ENCODE measurements at regions not wholly inside any gene's neighbourhood (a gene's known extent, or its start where the extent isn't known, plus 50 kb on each side); places are given as distances from the start of the nearest gene placed in this dataset.
A peak's percentile ranks its signal among the peaks of the same experiment; 100 is the strongest.

DNA sequence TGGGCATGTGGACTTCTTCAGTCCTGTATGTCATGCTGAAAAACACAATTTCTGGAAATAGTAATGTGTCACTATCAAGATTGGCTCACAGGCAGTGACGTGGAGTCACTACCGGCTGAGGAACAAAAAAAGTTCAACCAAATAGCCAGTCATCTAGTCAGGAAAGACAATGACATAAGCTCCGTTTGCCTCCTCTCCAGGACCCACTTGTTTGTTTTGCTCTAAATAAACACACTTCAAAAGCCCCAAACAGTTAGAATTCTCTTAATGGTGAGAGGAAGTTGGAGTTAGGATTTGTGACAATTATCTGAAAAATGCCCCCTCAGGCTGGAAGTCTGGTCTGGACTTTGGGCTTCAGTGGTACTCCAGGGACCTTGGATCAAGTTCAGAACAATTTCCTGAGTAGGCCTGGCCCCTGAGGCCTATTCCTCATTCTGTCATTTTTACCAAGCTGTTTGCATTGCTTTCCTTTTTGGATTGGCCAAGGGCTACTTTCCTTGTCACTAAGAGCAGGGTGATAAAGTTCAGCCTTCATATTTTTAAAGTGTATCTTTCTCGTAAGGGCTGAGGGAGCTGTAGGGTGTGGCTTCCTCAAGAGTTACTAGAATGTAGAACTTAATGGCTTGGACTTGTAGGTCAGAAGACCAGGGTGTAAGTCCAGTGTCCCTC lies 98.9 kb downstream of the EOMES start (continued):
- TF ChIP-seq, protein P1, sequence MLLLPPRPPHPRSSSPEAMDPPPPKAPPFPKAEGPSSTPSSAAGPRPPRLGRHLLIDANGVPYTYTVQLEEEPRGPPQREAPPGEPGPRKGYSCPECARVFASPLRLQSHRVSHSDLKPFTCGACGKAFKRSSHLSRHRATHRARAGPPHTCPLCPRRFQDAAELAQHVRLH (CRISPR knock-in tag; IDR thresholded peaks at IDR 0.05; ENCODE audit: borderline replicate concordance, low read depth), result peak; percentile 30; the same call in 1 of the 2 replicates
- TF ChIP-seq SMARCE1 (IDR thresholded peaks at IDR 0.05; ENCODE audit: borderline replicate concordance) (no peak), ZFP1 (CRISPR knock-in tag; IDR thresholded peaks at IDR 0.05) (0 out of 2 replicates have a peak, but pooled peaks have one; percentile 55), CBX5 (CRISPR knock-in tag; IDR thresholded peaks at IDR 0.05; ENCODE audit: borderline replicate concordance) (peak; percentile 43; the same call in 1 of the 2 replicates), ARHGAP35 (CRISPR knock-in tag; IDR thresholded peaks at IDR 0.05; ENCODE audit: borderline replicate concordance) (no peak), NFYB (CRISPR knock-in tag; IDR thresholded peaks at IDR 0.05) (0 out of 2 replicates have a peak, but pooled peaks have one; percentile 40), ZNF616 (CRISPR knock-in tag; IDR thresholded peaks at IDR 0.05; ENCODE audit: low read depth) (no peak), XBP1 (CRISPR knock-in tag; IDR thresholded peaks at IDR 0.05) (peak; percentile 27; the same call in 1 of the 2 replicates), HDAC6 (IDR thresholded peaks at IDR 0.05; ENCODE audit: low read depth, low read length) (no peak), CCAR2 (optimal IDR thresholded peaks at IDR 0.05; ENCODE audit: low read depth, low read length) (no peak), GATAD2A (CRISPR knock-in tag; IDR thresholded peaks at IDR 0.05) (peak; percentile 86), ZNF205 (CRISPR knock-in tag; IDR thresholded peaks at IDR 0.05) (peak; percentile 97), ONECUT2 (CRISPR knock-in tag; IDR thresholded peaks at IDR 0.05) (no peak), ZNF550 (CRISPR knock-in tag; IDR thresholded peaks at IDR 0.05; ENCODE audit: borderline replicate concordance) (no peak), SATB2 (CRISPR knock-in tag; IDR thresholded peaks at IDR 0.05) (no peak), KLF6 (CRISPR knock-in tag; IDR thresholded peaks at IDR 0.05) (no peak), ZNF317 (CRISPR knock-in tag; IDR thresholded peaks at IDR 0.05) (peak; percentile 46; the same call in 1 of the 2 replicates), ZMYM4 (CRISPR knock-in tag; IDR thresholded peaks at IDR 0.05) (peak; percentile 76), ZNF446 (CRISPR knock-in tag; IDR thresholded peaks at IDR 0.05) (no peak), CC2D1A (CRISPR knock-in tag; IDR thresholded peaks at IDR 0.05) (no peak), HNRNPLL (IDR thresholded peaks at IDR 0.05; ENCODE audit: low read depth, low read length, poor library complexity, severe bottlenecking) (no peak), SMAD3 (CRISPR knock-in tag; IDR thresholded peaks at IDR 0.05) (0 out of 2 replicates have a peak, but pooled peaks have one; percentile 63), RAD21 (CRISPR knock-in tag; IDR thresholded peaks at IDR 0.05) (no peak), ZNF777 (CRISPR knock-in tag; IDR thresholded peaks at IDR 0.05) (no peak), KDM5B (CRISPR knock-in tag; IDR thresholded peaks at IDR 0.05; ENCODE audit: borderline replicate concordance) (no peak)
- TF ChIP-seq, protein P2, sequence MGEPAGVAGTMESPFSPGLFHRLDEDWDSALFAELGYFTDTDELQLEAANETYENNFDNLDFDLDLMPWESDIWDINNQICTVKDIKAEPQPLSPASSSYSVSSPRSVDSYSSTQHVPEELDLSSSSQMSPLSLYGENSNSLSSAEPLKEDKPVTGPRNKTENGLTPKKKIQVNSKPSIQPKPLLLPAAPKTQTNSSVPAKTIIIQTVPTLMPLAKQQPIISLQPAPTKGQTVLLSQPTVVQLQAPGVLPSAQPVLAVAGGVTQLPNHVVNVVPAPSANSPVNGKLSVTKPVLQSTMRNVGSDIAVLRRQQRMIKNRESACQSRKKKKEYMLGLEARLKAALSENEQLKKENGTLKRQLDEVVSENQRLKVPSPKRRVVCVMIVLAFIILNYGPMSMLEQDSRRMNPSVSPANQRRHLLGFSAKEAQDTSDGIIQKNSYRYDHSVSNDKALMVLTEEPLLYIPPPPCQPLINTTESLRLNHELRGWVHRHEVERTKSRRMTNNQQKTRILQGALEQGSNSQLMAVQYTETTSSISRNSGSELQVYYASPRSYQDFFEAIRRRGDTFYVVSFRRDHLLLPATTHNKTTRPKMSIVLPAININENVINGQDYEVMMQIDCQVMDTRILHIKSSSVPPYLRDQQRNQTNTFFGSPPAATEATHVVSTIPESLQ (CRISPR knock-in tag; conservative IDR thresholded peaks at IDR 0.05), result no peak
- TF ChIP-seq, protein P3, sequence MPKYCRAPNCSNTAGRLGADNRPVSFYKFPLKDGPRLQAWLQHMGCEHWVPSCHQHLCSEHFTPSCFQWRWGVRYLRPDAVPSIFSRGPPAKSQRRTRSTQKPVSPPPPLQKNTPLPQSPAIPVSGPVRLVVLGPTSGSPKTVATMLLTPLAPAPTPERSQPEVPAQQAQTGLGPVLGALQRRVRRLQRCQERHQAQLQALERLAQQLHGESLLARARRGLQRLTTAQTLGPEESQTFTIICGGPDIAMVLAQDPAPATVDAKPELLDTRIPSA (CRISPR knock-in tag; IDR thresholded peaks at IDR 0.05; ENCODE audit: borderline replicate concordance), result no peak
- TF ChIP-seq, protein P4, sequence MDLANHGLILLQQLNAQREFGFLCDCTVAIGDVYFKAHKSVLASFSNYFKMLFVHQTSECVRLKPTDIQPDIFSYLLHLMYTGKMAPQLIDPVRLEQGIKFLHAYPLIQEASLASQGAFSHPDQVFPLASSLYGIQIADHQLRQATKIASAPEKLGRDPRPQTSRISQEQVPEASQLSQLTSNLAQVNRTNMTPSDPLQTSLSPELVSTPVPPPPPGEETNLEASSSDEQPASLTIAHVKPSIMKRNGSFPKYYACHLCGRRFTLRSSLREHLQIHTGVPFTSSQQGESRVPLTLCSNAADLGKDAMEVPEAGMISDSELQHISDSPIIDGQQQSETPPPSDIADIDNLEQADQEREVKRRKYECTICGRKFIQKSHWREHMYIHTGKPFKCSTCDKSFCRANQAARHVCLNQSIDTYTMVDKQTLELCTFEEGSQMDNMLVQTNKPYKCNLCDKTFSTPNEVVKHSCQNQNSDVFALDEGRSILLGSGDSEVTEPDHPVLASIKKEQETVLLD (CRISPR knock-in tag; IDR thresholded peaks at IDR 0.05; ENCODE audit: low read depth), result no peak
